Esophagus muscularis mucosa (tissue), 4 donors: ENCODE measurements at regions not wholly inside any gene's neighbourhood (a gene's known extent, or its start where the extent isn't known, plus 50 kb on each side); places are given as distances from the start of the nearest gene placed in this dataset.

ENCODE experiments used
- CTCF ChIP-seq, 3 experiments: fragments of 200-600 bp in 2 of 3; fragments of 450-650 bp in 1 of 3; sonication (generic) in 2 of 3; IDR thresholded peaks; one replicate each; pipeline ENCODE4 v1.5.1; 2017 to 2019; ENCODE audit warnings: antibody characterized with exemption in 3 of 3, mild to moderate bottlenecking in 2 of 3, moderate library complexity in 1 of 3
- EP300 ChIP-seq: sonication (generic); formaldehyde crosslinking; IDR thresholded peaks from one replicate; pipeline ENCODE4 v1.6.1; 2017; ENCODE audit warnings: antibody characterized with exemption
- POLR2A ChIP-seq: fragments of 450-650 bp; IDR thresholded peaks from one replicate; pipeline ENCODE4 v1.6.1; 2017; ENCODE audit warnings: antibody characterized with exemption, moderate library complexity, mild to moderate bottlenecking, low read depth

GRCh38 chr21:36579898-36580297 is 100.0 kb upstream of the CLDN14 start:
- TF ChIP-seq CTCF (IDR thresholded peaks at IDR 0.05) = no peak
- TF ChIP-seq POLR2A = no peak
- no peak for TF ChIP-seq EP300
